ENCODE measurements at regions not wholly inside any gene's neighbourhood (a gene's known extent, or its start where the extent isn't known, plus 50 kb on each side); places are given as distances from the start of the nearest gene placed in this dataset.

DNA sequence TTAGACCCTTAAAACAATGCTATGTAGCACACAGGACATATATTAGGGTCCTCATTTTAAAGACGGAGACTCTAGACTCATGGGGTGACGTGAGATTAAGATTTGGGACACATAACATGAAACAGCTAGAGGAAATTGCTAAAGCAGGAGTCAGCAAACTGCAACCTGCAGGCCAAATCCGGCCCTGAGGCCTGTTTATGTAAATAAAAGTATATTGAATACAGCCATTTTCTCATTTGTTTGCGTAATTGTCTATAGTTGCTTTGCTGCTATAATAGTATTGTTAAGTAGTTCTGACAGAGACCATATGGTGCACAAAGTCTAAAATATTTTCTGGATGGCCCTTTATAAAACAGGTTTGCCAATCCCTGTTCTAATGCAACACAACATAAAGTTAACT lies 115.5 kb downstream of the TMCO5A start:
- intact Hi-C loops (cut with micrococcal nuclease; ENCODE audit: unreplicated experiment) = no loop called here
- Histone ChIP-seq H3K4me3 (ENCODE audit: low read depth, low read length) (no peak overlapping the region), H3K9me3 (no peaks in the 10 kb centered on the region), H3K4me1 (no peaks in the 10 kb centered on the region), H3K36me3 (ENCODE audit: control insufficient read depth, insufficient read depth, low read length) (no peaks in the 10 kb centered on the region), H3K27me3 (replicated peaks; ENCODE audit: control insufficient read depth, insufficient read depth, low read length) (no peaks in the 10 kb centered on the region)
- H3K27me3 Mint-ChIP-seq (ENCODE audit: insufficient read depth, unreplicated experiment) = no peaks in the 10 kb centered on the region
- BruUV-seq (replicated peaks) = no TSS peak
- no peak overlapping the region for H3K4me3 Mint-ChIP-seq (ENCODE audit: unreplicated experiment)
- no peak for DNase-seq
- peaks cover 10% of the 10 kb centered on the region for H3K4me1 Mint-ChIP-seq (ENCODE audit: low read depth, unreplicated experiment)
- no peak overlapping the region for H3K27ac Mint-ChIP-seq (ENCODE audit: unreplicated experiment)
- CTCF ChIA-PET = no interaction called here
- TF ChIP-seq, protein P1, sequence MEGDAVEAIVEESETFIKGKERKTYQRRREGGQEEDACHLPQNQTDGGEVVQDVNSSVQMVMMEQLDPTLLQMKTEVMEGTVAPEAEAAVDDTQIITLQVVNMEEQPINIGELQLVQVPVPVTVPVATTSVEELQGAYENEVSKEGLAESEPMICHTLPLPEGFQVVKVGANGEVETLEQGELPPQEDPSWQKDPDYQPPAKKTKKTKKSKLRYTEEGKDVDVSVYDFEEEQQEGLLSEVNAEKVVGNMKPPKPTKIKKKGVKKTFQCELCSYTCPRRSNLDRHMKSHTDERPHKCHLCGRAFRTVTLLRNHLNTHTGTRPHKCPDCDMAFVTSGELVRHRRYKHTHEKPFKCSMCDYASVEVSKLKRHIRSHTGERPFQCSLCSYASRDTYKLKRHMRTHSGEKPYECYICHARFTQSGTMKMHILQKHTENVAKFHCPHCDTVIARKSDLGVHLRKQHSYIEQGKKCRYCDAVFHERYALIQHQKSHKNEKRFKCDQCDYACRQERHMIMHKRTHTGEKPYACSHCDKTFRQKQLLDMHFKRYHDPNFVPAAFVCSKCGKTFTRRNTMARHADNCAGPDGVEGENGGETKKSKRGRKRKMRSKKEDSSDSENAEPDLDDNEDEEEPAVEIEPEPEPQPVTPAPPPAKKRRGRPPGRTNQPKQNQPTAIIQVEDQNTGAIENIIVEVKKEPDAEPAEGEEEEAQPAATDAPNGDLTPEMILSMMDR (IDR thresholded peaks at IDR 0.05; ENCODE audit: insufficient read depth in 1 of 2, low read depth in 1 of 2, low read length in 1 of 2, severe bottlenecking in 1 of 2, unreplicated experiment in 1 of 2) = no peak
- no peaks in the 10 kb centered on the region for H3K36me3 Mint-ChIP-seq (ENCODE audit: insufficient read depth, unreplicated experiment)
- H3K9me3 Mint-ChIP-seq (ENCODE audit: unreplicated experiment) = no peaks in the 10 kb centered on the region
- POLR2A ChIA-PET = no interaction called here

DNA sequence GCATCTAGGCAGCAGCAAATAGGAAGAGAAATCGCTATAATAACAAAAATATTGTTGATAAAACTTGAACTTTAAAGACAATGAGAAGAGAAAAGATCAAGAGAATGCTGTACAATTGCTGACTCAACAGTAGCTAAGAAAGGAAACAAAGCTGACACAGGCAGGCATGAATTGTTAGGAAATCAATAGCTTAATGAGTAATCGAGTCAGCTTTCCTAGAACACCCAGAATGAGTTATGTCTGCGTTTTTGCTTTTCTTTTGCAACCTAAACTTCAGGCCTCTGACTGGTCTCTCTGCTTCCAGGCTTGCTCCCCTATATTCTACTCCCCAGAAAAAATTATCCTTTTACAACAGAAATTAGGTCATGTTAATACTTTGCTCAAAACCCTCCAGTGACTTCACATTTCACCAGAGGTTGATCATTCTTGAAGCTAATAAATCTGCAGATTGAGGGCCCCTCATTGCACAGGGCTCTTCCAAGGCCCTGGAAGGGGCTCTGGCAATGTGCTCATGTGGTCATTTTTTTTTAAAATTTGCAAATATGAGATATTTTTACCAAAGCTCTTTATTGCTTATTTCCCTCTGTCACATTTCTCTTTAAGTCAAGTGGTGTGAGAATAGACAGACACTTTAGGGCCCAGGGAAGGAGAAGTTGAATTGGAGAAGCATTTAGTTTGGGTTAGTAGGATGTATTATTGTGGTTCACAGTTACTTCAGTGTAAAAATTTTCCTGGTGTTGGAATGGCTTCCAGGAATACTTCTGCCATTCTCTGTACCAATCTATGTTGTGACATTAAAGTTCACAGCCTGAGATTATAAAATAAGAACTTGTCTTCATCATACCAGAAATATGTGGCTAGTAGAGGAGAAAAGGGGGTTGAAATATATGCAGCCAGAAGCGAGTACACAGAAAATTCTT lies 116.3 kb downstream of the TMCO5A start:
- POLR2A ChIA-PET = interaction anchor here (0.7 kb wide), 1 partner anchor 52 kb away, joined by 3 read pairs; no protein-coding TSS in a partner anchor
- no peak for DNase-seq
- no TSS peak for BruUV-seq (replicated peaks)
- Histone ChIP-seq H3K27me3 (replicated peaks; ENCODE audit: control insufficient read depth, insufficient read depth, low read length) (no peaks in the 10 kb centered on the region), H3K4me1 (no peaks in the 10 kb centered on the region), H3K4me3 (ENCODE audit: low read depth, low read length) (no peak overlapping the region), H3K36me3 (ENCODE audit: control insufficient read depth, insufficient read depth, low read length) (no peaks in the 10 kb centered on the region), H3K9me3 (no peaks in the 10 kb centered on the region)
- peaks cover 10% of the 10 kb centered on the region for H3K4me1 Mint-ChIP-seq (ENCODE audit: low read depth, unreplicated experiment)
- intact Hi-C loops (cut with micrococcal nuclease; ENCODE audit: unreplicated experiment) = no loop called here
- TF ChIP-seq, protein P1 (IDR thresholded peaks at IDR 0.05; ENCODE audit: insufficient read depth in 1 of 2, low read depth in 1 of 2, low read length in 1 of 2, severe bottlenecking in 1 of 2, unreplicated experiment in 1 of 2) = no peak
- no peak overlapping the region for H3K27ac Mint-ChIP-seq (ENCODE audit: unreplicated experiment)
- CTCF ChIA-PET = no interaction called here
- no peaks in the 10 kb centered on the region for H3K9me3 Mint-ChIP-seq (ENCODE audit: unreplicated experiment)
- no peak overlapping the region for H3K4me3 Mint-ChIP-seq (ENCODE audit: unreplicated experiment)
- no peaks in the 10 kb centered on the region for H3K36me3 Mint-ChIP-seq (ENCODE audit: insufficient read depth, unreplicated experiment)
- H3K27me3 Mint-ChIP-seq (ENCODE audit: insufficient read depth, unreplicated experiment) = no peaks in the 10 kb centered on the region

DNA sequence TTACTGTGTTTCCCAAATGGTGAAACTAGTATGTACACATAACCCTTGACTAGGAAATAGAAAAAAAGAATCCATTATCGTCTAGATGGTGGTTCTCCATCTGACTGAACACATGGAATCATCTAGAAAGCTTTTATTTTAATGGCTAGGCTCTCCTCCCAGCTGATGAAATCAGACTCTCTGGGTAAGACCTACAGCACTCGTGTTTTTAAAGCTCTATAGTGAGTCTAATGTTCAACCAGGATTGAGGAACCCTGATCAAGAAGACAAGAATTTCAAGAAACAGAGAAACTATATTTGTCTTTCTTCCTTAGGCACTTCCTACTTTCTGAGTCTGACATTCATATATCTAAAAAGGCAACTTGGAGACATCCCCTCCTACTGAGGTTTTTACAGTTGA lies 118.8 kb downstream of the TMCO5A start:
- no peak for DNase-seq
- intact Hi-C loops (cut with micrococcal nuclease; ENCODE audit: unreplicated experiment) = no loop called here
- Mint-ChIP-seq H3K27me3 (ENCODE audit: insufficient read depth, unreplicated experiment) (no peaks in the 10 kb centered on the region), H3K27ac (ENCODE audit: unreplicated experiment) (no peak overlapping the region), H3K4me1 (ENCODE audit: low read depth, unreplicated experiment) (peaks cover 10% of the 10 kb centered on the region), H3K4me3 (ENCODE audit: unreplicated experiment) (no peak overlapping the region), H3K36me3 (ENCODE audit: insufficient read depth, unreplicated experiment) (no peaks in the 10 kb centered on the region), H3K9me3 (ENCODE audit: unreplicated experiment) (no peaks in the 10 kb centered on the region)
- CTCF ChIA-PET = no interaction called here
- Histone ChIP-seq H3K36me3 (ENCODE audit: control insufficient read depth, insufficient read depth, low read length) (no peaks in the 10 kb centered on the region), H3K9me3 (no peaks in the 10 kb centered on the region), H3K4me1 (no peaks in the 10 kb centered on the region), H3K4me3 (ENCODE audit: low read depth, low read length) (no peak overlapping the region), H3K27me3 (replicated peaks; ENCODE audit: control insufficient read depth, insufficient read depth, low read length) (no peaks in the 10 kb centered on the region)
- BruUV-seq (replicated peaks) = no TSS peak
- TF ChIP-seq, protein P1 (IDR thresholded peaks at IDR 0.05; ENCODE audit: insufficient read depth in 1 of 2, low read depth in 1 of 2, low read length in 1 of 2, severe bottlenecking in 1 of 2, unreplicated experiment in 1 of 2) = no peak
- POLR2A ChIA-PET = no interaction called here

All from Caco-2 (cell line).